ENCODE measurements at regions not wholly inside any gene's neighbourhood (a gene's known extent, or its start where the extent isn't known, plus 50 kb on each side); places are given as distances from the start of the nearest gene placed in this dataset.

DNA sequence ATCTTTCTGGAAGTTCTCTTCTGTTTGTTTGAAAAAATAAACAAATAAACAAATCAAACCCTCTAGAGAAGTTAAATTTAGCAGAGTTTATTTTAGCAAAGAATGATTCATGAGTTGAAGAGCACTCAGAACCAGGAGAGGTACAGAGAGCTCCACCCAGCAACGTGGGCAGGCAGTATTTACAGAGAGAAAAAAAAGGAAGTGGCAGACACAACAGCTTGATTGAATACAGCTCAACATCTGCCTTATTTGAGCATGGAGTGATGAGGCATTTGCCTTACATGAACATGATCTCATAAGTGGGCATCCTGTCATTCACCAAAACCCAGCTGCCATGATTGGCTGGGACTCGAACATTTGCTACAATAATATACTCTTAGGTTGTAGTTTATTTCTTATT lies 381.6 kb upstream of the ADAMTS16 start:
- H3K27me3 ChIP-seq (ENCODE audit: insufficient read depth, poor library complexity, severe bottlenecking) = peaks cover 31% of the 10 kb centered on the region
- TF ChIP-seq, protein P1, sequence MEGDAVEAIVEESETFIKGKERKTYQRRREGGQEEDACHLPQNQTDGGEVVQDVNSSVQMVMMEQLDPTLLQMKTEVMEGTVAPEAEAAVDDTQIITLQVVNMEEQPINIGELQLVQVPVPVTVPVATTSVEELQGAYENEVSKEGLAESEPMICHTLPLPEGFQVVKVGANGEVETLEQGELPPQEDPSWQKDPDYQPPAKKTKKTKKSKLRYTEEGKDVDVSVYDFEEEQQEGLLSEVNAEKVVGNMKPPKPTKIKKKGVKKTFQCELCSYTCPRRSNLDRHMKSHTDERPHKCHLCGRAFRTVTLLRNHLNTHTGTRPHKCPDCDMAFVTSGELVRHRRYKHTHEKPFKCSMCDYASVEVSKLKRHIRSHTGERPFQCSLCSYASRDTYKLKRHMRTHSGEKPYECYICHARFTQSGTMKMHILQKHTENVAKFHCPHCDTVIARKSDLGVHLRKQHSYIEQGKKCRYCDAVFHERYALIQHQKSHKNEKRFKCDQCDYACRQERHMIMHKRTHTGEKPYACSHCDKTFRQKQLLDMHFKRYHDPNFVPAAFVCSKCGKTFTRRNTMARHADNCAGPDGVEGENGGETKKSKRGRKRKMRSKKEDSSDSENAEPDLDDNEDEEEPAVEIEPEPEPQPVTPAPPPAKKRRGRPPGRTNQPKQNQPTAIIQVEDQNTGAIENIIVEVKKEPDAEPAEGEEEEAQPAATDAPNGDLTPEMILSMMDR (IDR thresholded peaks at IDR 0.05; ENCODE audit: poor library complexity, severe bottlenecking) = no peak
- no peaks in the 10 kb centered on the region for H3K36me3 ChIP-seq (ENCODE audit: low read depth)
- peaks cover under 1% of the 10 kb centered on the region for H3K9me3 ChIP-seq (ENCODE audit: severe bottlenecking)
- no peak overlapping the region for H3K27ac ChIP-seq (ENCODE audit: poor library complexity, severe bottlenecking)
- ATAC-seq (ENCODE audit: low read depth) (peak; percentile 36; the same call in 1 of the 3 replicates), DNase-seq (ENCODE audit: low spot score) (no peak)
- H3K4me3 ChIP-seq (ENCODE audit: severe bottlenecking) = no peak overlapping the region
- no peaks in the 10 kb centered on the region for H3K4me1 ChIP-seq (ENCODE audit: insufficient read depth, poor library complexity, severe bottlenecking)

DNA sequence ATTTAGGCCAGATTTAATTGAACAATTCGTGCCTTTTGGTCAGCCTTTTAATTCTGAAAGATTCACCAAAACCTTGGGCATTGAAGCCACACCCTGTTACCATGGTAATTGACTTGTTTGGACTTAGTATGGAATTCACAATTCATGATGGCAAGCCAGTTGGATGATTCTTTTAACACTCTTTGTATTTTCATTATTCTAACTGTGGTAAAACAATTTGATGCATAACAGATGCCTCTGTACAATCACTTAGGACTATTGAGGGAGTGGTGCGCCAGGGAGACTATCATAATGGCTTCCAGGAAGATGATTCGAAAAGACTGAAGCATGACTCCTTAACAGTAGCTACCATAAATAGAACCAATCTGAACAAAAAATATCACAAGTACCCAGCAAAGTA lies 381.1 kb upstream of the ADAMTS16 start:
- TF ChIP-seq, protein P1 (IDR thresholded peaks at IDR 0.05; ENCODE audit: poor library complexity, severe bottlenecking) = no peak
- H3K27ac ChIP-seq (ENCODE audit: poor library complexity, severe bottlenecking) = no peak overlapping the region
- no peak for DNase-seq (ENCODE audit: low spot score)
- ATAC-seq (ENCODE audit: low read depth) = no peak
- H3K9me3 ChIP-seq (ENCODE audit: severe bottlenecking) = peaks cover 5% of the 10 kb centered on the region
- H3K4me3 ChIP-seq (ENCODE audit: severe bottlenecking) = no peak overlapping the region
- H3K36me3 ChIP-seq (ENCODE audit: low read depth) = no peaks in the 10 kb centered on the region
- H3K4me1 ChIP-seq (ENCODE audit: insufficient read depth, poor library complexity, severe bottlenecking) = no peaks in the 10 kb centered on the region
- H3K27me3 ChIP-seq (ENCODE audit: insufficient read depth, poor library complexity, severe bottlenecking) = peaks cover 27% of the 10 kb centered on the region

DNA sequence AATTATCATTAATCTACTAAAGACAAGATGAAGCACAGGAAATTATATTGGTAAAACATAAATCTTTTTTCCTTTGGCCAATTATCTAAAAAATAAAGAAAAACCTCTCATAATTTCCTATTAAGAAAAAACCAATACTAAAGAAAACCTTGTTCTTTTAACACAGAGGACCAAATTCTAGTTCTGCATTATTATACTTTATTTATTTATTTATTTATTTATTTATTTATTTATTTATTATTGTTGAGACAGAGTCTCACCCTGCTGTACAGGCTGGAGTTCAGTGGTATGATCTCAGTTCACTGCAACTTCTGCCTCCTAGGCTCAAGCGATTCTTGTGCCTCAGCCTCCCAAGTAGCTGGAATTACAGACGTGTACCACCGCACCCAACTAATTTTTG lies 377.8 kb upstream of the ADAMTS16 start:
- TF ChIP-seq, protein P1 (IDR thresholded peaks at IDR 0.05; ENCODE audit: poor library complexity, severe bottlenecking) = no peak
- H3K27ac ChIP-seq (ENCODE audit: poor library complexity, severe bottlenecking) = no peak overlapping the region
- no peak overlapping the region for H3K4me3 ChIP-seq (ENCODE audit: severe bottlenecking)
- peaks cover 19% of the 10 kb centered on the region for H3K27me3 ChIP-seq (ENCODE audit: insufficient read depth, poor library complexity, severe bottlenecking)
- DNase-seq (ENCODE audit: low spot score) (no peak), ATAC-seq (ENCODE audit: low read depth) (no peak)
- peaks cover 11% of the 10 kb centered on the region for H3K9me3 ChIP-seq (ENCODE audit: severe bottlenecking)
- no peaks in the 10 kb centered on the region for H3K4me1 ChIP-seq (ENCODE audit: insufficient read depth, poor library complexity, severe bottlenecking)
- H3K36me3 ChIP-seq (ENCODE audit: low read depth) = no peaks in the 10 kb centered on the region

DNA sequence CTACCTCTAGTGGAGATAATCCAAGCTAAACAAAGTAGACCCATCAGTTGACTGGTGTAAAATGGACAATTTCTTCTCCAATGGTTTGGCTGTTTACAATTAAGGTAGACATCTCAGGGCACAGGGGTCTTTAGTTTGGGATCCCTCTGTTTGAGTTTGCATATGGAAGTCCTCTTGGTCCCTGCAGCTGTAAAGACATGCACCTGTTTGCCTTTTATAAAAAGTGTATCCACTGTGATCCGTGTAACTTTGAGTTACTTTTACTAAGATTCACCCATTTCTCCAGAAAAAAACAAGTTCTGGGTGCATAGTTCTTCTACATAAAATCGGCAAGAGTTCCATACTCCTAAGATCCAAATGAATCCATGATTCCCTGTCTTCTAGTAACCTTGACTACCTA lies 374.7 kb upstream of the ADAMTS16 start:
- H3K27ac ChIP-seq (ENCODE audit: poor library complexity, severe bottlenecking) = no peak overlapping the region
- DNase-seq (ENCODE audit: low spot score) (no peak), ATAC-seq (ENCODE audit: low read depth) (no peak)
- no peaks in the 10 kb centered on the region for H3K36me3 ChIP-seq (ENCODE audit: low read depth)
- no peak overlapping the region for H3K4me3 ChIP-seq (ENCODE audit: severe bottlenecking)
- TF ChIP-seq, protein P1 (IDR thresholded peaks at IDR 0.05; ENCODE audit: poor library complexity, severe bottlenecking) = no peak
- H3K9me3 ChIP-seq (ENCODE audit: severe bottlenecking) = peaks cover 11% of the 10 kb centered on the region
- peaks cover 11% of the 10 kb centered on the region for H3K27me3 ChIP-seq (ENCODE audit: insufficient read depth, poor library complexity, severe bottlenecking)
- H3K4me1 ChIP-seq (ENCODE audit: insufficient read depth, poor library complexity, severe bottlenecking) = no peaks in the 10 kb centered on the region

DNA sequence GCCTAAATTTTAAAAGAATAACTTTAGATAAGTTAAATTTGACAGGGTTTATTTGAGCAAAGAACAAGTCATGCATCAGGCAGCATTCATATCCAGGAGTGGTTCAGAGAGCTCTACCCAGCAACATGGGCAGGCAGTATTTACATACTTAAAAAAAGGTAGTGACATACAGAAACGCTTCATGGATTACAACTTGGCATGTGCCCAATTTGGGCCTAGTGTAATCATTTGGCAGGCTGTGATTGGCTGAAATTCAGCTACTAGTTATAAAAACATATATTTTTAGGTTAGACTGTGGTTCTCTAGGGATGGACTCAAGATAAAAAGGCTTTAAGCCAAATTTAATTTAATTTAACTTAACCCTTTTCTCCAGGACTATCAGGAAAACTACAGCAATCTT lies 374.0 kb upstream of the ADAMTS16 start:
- Histone ChIP-seq H3K27ac (ENCODE audit: poor library complexity, severe bottlenecking) (no peak overlapping the region), H3K36me3 (ENCODE audit: low read depth) (no peaks in the 10 kb centered on the region), H3K9me3 (ENCODE audit: severe bottlenecking) (peaks cover 11% of the 10 kb centered on the region), H3K4me1 (ENCODE audit: insufficient read depth, poor library complexity, severe bottlenecking) (no peaks in the 10 kb centered on the region), H3K4me3 (ENCODE audit: severe bottlenecking) (no peak overlapping the region), H3K27me3 (ENCODE audit: insufficient read depth, poor library complexity, severe bottlenecking) (peaks cover 9% of the 10 kb centered on the region)
- no peak for ATAC-seq (ENCODE audit: low read depth)
- TF ChIP-seq, protein P1 (IDR thresholded peaks at IDR 0.05; ENCODE audit: poor library complexity, severe bottlenecking) = no peak
- no peak for DNase-seq (ENCODE audit: low spot score)
